Thymus (tissue), 11 donors: ENCODE measurements at regions not wholly inside any gene's neighbourhood (a gene's known extent, or its start where the extent isn't known, plus 50 kb on each side); places are given as distances from the start of the nearest gene placed in this dataset.

Source experiments
- DNase-seq, 9 donors: peaks; one replicate each; pipeline ENCODE4 v3.0.0-alpha.2; 2013; ENCODE audit warnings: low spot score in 9 of 9, low read depth in 6 of 9, missing footprints in 1 of 9
- H3K27ac ChIP-seq, 2 donors: one replicate each; pipeline ENCODE4 v1.5.1; 2013; ENCODE audit warnings: control low read depth in 1 of 2, low read depth in 1 of 2, low read length in 1 of 2, mild to moderate bottlenecking in 1 of 2, moderate library complexity in 1 of 2
- H3K27me3 ChIP-seq, 2 donors: one replicate each; pipeline ENCODE4 v1.5.1; 2013; ENCODE audit warnings: low read length in 1 of 2; ENCODE audit not compliant: control insufficient read depth in 2 of 2, insufficient read depth in 1 of 2
- H3K36me3 ChIP-seq, 2 donors: one replicate each; pipeline ENCODE4 v1.5.1; 2013; ENCODE audit warnings: low read length in 1 of 2, mild to moderate bottlenecking in 1 of 2, moderate library complexity in 1 of 2; ENCODE audit not compliant: control insufficient read depth in 2 of 2, insufficient read depth in 2 of 2
- H3K4me1 ChIP-seq, 2 donors: one replicate each; pipeline ENCODE4 v1.5.1; 2013; ENCODE audit warnings: low read length in 2 of 2; ENCODE audit not compliant: control insufficient read depth in 2 of 2, insufficient read depth in 2 of 2
- H3K4me3 ChIP-seq, 2 donors: one replicate each; pipeline ENCODE4 v1.5.1; 2013; ENCODE audit warnings: low read length in 2 of 2, control low read depth in 1 of 2, mild to moderate bottlenecking in 1 of 2
- H3K9me3 ChIP-seq, 2 donors: one replicate each; pipeline ENCODE4 v1.5.1; 2013; ENCODE audit warnings: low read length in 1 of 2, mild to moderate bottlenecking in 1 of 2; ENCODE audit not compliant: control insufficient read depth in 2 of 2, insufficient read depth in 1 of 2
- WGBS: extraction: QIAGEN DNeasy Blood & Tissue Kit; methylation state at CpG from one replicate; pipeline ENCODE4 v1.1.7; 2013; 5-methylcytosine and 5-hydroxymethylcytosine counted together
- donor health status: healthy.

DNA sequence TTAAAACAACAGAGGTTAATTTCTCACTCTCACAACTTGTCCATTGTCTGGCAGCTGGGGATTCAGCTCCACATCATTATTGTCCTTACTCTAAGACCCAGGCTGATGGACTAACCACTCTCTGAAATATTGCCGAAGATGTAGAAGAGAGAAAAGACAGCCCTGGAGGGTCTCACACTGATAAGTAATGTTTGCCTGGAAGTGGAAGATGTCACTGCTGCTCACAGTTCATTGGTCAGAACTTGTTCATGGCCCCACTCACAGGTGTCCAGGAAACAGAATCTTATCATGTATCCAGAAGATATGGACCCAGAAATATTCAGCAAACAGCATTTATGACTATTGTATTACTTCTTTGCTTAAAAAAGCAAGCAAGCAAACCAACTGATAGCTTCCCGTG, 62.2 kb upstream of the LPP start:
- 95% methylated on average over 2 of the region's 2 CpGs for WGBS
- Histone ChIP-seq H3K27me3 (no peaks in the 10 kb centered on the region), H3K36me3 (no peaks in the 10 kb centered on the region), H3K9me3 (peaks cover 0 to 7% of the 10 kb centered on the region in 2 donors), H3K4me3 (no peak overlapping the region), H3K4me1 (peaks cover 41 to 67% of the 10 kb centered on the region in 2 donors), H3K27ac (peak overlapping the region; percentile 71 to 97)
- peak in 1 of 9 donors; percentile 38 for DNase-seq

DNA sequence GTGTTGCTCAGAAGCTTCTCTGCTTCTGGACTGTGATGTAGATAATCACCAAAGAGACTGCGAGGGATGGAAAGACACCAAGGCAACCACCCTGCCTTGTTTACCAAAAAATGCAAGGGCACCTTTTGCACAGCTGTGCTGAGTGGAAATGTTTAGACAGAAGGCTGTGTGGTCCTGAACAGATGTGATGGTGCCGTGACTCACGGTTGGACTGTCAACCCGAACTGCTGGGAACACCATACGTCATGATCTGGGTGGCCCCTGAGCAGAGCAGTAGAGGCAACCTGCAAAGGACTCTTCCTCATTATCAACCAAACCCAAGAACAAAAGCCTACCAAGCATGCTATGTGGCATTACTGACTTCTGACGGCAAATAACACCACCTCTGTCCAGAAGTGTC, 61.3 kb upstream of the LPP start:
- H3K27me3 ChIP-seq: no peaks in the 10 kb centered on the region
- DNase-seq: peak in 8 of 9 donors; percentile 56 to 89 (median 74)
- no peaks in the 10 kb centered on the region for H3K36me3 ChIP-seq
- H3K4me3 ChIP-seq: no peak overlapping the region
- peak overlapping the region; percentile 55 to 97 for H3K27ac ChIP-seq
- H3K9me3 ChIP-seq: peaks cover 0 to 7% of the 10 kb centered on the region in 2 donors
- WGBS: 21% methylated on average over 6 of the region's 6 CpGs
- H3K4me1 ChIP-seq: peaks cover 41 to 75% of the 10 kb centered on the region in 2 donors

DNA sequence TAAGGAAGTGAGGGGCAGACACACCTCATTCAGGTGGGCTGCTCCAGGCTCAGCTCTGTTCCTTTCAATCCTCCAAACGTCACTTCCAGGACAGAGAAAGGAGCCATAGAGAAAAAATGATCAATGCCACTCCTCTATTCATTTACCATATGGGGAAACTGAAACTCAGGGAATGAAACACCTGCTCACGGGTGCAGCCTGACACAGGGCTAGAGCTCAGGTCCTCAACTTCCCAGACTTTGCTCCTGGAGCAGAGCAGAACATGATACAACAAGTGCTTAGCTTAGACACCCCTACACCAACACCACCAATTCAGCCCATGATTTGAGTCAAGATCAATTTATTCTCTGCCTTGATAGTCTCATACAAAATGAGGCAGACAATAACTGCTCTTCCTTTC, 58.5 kb upstream of the LPP start:
- Histone ChIP-seq H3K4me1 (peaks cover 29 to 60% of the 10 kb centered on the region in 2 donors), H3K4me3 (no peak overlapping the region), H3K36me3 (no peaks in the 10 kb centered on the region), H3K27ac (peak overlapping the region in 1 of 2 donors; percentile 27), H3K9me3 (peaks cover 0 to 11% of the 10 kb centered on the region in 2 donors), H3K27me3 (no peaks in the 10 kb centered on the region)
- no peak for DNase-seq
- 92% methylated on average over 2 of the region's 2 CpGs for WGBS

DNA sequence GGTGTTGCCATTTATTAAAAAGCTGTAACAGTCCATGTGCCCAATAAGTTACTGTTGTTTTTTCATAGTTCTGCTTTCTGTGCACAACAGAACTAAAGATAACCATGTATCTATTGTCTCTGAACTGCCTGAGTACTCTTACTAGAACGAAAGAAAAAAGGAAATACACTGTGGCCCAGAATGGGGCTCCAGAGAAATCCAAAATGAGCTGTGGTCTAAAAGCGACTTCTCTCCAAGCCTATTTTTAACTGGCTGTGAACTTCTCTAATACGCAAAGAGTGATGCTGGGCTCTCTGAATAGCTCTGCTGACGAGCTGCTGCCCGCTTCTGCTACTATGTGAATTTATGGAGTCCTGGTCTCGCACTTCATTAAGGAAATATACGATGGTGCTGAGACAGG, 56.2 kb upstream of the LPP start:
- 70% methylated on average over 7 of the region's 7 CpGs for WGBS
- Histone ChIP-seq H3K27ac (no peak overlapping the region), H3K36me3 (no peaks in the 10 kb centered on the region), H3K27me3 (no peaks in the 10 kb centered on the region), H3K9me3 (peaks cover 2 to 13% of the 10 kb centered on the region in 2 donors), H3K4me1 (peaks cover 12 to 36% of the 10 kb centered on the region in 2 donors), H3K4me3 (no peak overlapping the region)
- DNase-seq: peak in 1 of 9 donors; percentile 38

DNA sequence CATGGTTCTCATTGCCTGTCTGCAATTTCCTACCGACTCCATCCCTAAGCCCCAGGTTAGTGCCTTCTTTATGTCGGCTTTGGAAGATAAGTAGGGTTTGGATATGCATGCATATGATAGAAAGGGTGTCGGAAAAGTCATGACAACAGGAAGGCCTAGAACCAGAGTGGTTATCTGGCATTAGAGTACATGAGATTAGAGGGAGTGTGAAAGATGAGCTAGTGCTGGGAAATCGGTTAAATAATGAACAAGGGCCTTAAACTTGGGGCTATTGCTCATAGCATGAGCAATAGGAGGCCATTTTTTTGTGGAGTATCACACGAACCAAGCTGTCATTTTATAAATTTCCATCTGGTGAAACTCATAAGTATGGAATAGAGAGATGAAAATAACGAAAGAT, 54.0 kb upstream of the LPP start:
- WGBS: 97% methylated on average over 6 of the region's 6 CpGs
- no peak overlapping the region for H3K4me3 ChIP-seq
- no peak overlapping the region for H3K27ac ChIP-seq
- H3K27me3 ChIP-seq: no peaks in the 10 kb centered on the region
- no peak for DNase-seq
- H3K9me3 ChIP-seq: peaks cover 2 to 8% of the 10 kb centered on the region in 2 donors
- no peaks in the 10 kb centered on the region for H3K36me3 ChIP-seq
- H3K4me1 ChIP-seq: peaks cover 12 to 27% of the 10 kb centered on the region in 2 donors

DNA sequence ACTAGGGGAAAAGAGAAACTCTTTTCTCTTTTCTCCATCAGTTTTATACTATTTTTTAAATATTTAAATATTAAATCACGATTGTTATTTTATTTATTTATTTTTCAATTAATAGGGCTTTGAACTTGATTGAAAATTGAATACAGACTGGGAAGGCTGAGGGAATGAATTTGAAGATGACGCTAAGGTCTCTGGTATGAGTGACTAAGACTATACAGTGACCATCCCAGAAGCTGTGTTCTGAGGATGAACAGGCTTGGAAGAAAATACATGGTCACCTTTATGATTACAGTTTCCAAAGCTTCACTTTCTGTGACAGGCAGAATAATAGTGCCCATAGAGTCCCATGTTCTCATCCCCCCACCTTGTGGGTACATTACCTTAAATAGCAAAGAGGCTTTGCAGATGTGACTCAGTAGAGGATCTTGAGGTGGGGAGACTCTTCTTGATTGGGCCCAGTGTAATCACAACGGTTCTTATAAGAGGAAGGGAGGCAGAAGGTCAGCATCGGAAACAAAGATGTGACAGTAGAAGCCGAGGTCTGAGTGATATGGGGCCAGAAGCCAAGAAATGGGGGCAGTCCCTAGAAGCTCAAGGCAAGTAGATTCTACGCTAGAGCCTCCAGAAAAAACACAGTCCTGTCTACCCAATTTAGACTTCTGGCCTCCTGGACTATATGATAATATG, 51.0 kb upstream of the LPP start:
- peaks cover 2 to 8% of the 10 kb centered on the region in 2 donors for H3K9me3 ChIP-seq
- WGBS: 95% methylated on average over 6 of the region's 6 CpGs
- H3K4me1 ChIP-seq: peaks cover under 1 to 3% of the 10 kb centered on the region in 2 donors
- no peaks in the 10 kb centered on the region for H3K36me3 ChIP-seq
- H3K27ac ChIP-seq: no peak overlapping the region
- no peak overlapping the region for H3K4me3 ChIP-seq
- DNase-seq: no peak
- no peaks in the 10 kb centered on the region for H3K27me3 ChIP-seq

DNA sequence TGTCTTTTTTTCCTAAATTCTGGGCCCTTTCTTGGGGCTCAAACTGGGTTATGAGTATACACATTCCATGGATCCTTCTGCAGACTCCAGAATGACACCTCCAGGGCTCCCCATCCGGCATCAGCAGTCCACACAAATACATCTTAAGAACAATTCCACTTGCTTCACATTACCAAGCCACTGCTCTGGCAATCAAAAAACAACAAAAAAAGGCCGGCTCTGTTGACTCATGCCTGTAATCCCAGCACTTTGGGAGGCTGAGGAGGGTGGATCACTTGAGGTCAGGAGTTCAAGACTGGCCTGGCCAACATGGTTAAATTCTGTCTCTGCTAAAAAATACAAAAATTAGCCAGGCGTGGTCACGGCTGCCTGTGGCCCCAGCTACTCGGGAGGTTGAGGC, 49.9 kb upstream of the LPP start:
- Histone ChIP-seq H3K9me3 (peaks cover 2 to 8% of the 10 kb centered on the region in 2 donors), H3K4me3 (no peak overlapping the region), H3K27me3 (no peaks in the 10 kb centered on the region), H3K27ac (no peak overlapping the region), H3K4me1 (peaks cover 0 to 3% of the 10 kb centered on the region in 2 donors), H3K36me3 (no peaks in the 10 kb centered on the region)
- DNase-seq: no peak
- WGBS: 99% methylated on average over 5 of the region's 5 CpGs
